LHCN-M2 (cell line): ENCODE measurements at regions not wholly inside any gene's neighbourhood (a gene's known extent, or its start where the extent isn't known, plus 50 kb on each side); places are given as distances from the start of the nearest gene placed in this dataset.
"Not testable (repeated sequence)": the region's sequence is repeated elsewhere in the genome, so short reads cannot be mapped to it uniquely, and the experiment has no call there.

Experiments
- DNase-seq: peaks from one replicate; pipeline ENCODE4 v3.0.0-alpha.2; 2012; ENCODE audit warnings: low read depth

GRCh38 chr3:94331831-94332230 lies 269.0 kb downstream of the NSUN3 start:
- DNase-seq = no peak

- DNase-seq = peak; percentile 41
Measured at GRCh38 chr3:94336046-94336753, 273.3 kb downstream of the NSUN3 start.

GRCh38 chr3:94345101-94345500 lies 282.2 kb downstream of the NSUN3 start:
- DNase-seq = no peak

GRCh38 chr3:94349310-94349878 lies 286.5 kb downstream of the NSUN3 start:
- no peak for DNase-seq

- no peak for DNase-seq
Measured at GRCh38 chr3:94356581-94356980, 293.7 kb downstream of the NSUN3 start.

- DNase-seq = no peak
Measured at GRCh38 chr3:94359996-94360395, 297.1 kb downstream of the NSUN3 start.

GRCh38 chr3:94360987-94361386 lies 298.1 kb downstream of the NSUN3 start:
- DNase-seq = peak; percentile 14

- no peak for DNase-seq
Measured at GRCh38 chr3:94362393-94362792, 299.5 kb downstream of the NSUN3 start.

GRCh38 chr3:94365006-94365405 lies 302.1 kb downstream of the NSUN3 start:
- DNase-seq = no peak

GRCh38 chr3:94372026-94372425 lies 309.2 kb downstream of the NSUN3 start:
- DNase-seq = no peak

- no peak for DNase-seq
Measured at GRCh38 chr3:94373456-94373855, 310.6 kb downstream of the NSUN3 start.

- no peak for DNase-seq
Measured at GRCh38 chr3:94374439-94375161, 311.7 kb downstream of the NSUN3 start.

GRCh38 chr3:94377123-94377696 lies 314.3 kb downstream of the NSUN3 start:
- DNase-seq = not testable (repeated sequence)

- not testable (repeated sequence) for DNase-seq
Measured at GRCh38 chr3:94377863-94378262, 315.0 kb downstream of the NSUN3 start.

GRCh38 chr3:94378322-94378721 lies 315.5 kb downstream of the NSUN3 start:
- no peak for DNase-seq

GRCh38 chr3:94379264-94379663 lies 316.4 kb downstream of the NSUN3 start:
- no peak for DNase-seq

- no peak for DNase-seq
Measured at GRCh38 chr3:94394885-94395284, 332.0 kb downstream of the NSUN3 start.

- no peak for DNase-seq
Measured at GRCh38 chr3:94395851-94396250, 333.0 kb downstream of the NSUN3 start.

GRCh38 chr3:94398036-94398435 lies 335.2 kb downstream of the NSUN3 start:
- DNase-seq = no peak

- no peak for DNase-seq
Measured at GRCh38 chr3:94401466-94401865, 338.6 kb downstream of the NSUN3 start.

- DNase-seq = no peak
Measured at GRCh38 chr3:94402126-94402525, 339.3 kb downstream of the NSUN3 start.

GRCh38 chr3:94405258-94406035 lies 342.6 kb downstream of the NSUN3 start:
- peak; percentile 55 for DNase-seq
